HCEC 1CT (cell line): ENCODE measurements at regions not wholly inside any gene's neighbourhood (a gene's known extent, or its start where the extent isn't known, plus 50 kb on each side); places are given as distances from the start of the nearest gene placed in this dataset.
"Not testable (repeated sequence)": the region's sequence is repeated elsewhere in the genome, so short reads cannot be mapped to it uniquely, and the experiment has no call there.

ENCODE experiments used
- DNase-seq: peaks from one replicate; pipeline ENCODE4 v3.0.0-alpha.2; 2017

- DNase-seq, result no peak
Observed at GRCh38 chr2:59770651-59771050, 782.8 kb downstream of the BCL11A start.

GRCh38 chr2:59761966-59762365 lies 791.5 kb downstream of the BCL11A start:
- no peak for DNase-seq

GRCh38 chr2:59756150-59756549 lies 797.3 kb downstream of the BCL11A start:
- DNase-seq, result no peak

- DNase-seq, result no peak
Observed at GRCh38 chr2:59754011-59754735, 799.3 kb downstream of the BCL11A start.

DNA sequence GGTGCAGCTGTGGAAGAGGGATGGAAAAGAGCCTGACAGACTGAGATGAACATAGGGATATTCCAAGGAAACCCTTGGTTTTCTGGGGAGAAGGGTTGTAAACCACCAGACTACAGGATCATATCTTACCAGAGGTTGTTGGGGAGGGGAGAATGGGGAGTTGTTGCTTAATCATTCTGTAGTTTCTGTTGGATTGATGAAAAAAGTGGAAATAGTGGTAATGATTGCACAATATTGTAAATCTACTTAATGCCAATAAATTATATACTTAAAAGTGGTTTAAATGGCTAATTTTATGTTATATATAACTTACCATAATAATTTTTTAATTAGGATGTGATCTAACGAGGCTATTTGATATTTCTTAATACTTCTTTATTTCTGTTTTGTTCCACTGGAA lies 800.9 kb downstream of the BCL11A start:
- DNase-seq, result no peak

- no peak for DNase-seq
Observed at GRCh38 chr2:59752071-59752470, 801.4 kb downstream of the BCL11A start.

GRCh38 chr2:59751214-59751613 lies 802.2 kb downstream of the BCL11A start:
- not testable (repeated sequence) for DNase-seq

DNA sequence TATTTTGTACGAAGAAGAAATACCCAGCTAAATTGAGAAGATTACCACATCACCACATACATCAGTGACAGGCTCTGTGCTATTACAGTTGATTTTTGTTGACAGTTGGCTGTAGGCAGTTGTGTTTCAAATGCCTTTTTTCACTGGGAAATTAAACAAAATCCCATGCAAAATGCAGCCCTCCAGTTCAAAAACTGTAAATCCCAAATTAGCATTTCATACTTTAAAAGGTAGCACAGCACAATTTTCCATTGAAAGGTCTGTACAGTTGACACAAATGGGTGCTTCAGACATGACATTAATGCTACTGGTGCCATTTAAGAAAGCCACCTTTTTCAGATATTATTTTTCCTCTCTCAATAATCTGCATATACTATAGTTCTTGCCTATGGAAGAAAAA lies 807.2 kb downstream of the BCL11A start:
- DNase-seq, result no peak

DNA sequence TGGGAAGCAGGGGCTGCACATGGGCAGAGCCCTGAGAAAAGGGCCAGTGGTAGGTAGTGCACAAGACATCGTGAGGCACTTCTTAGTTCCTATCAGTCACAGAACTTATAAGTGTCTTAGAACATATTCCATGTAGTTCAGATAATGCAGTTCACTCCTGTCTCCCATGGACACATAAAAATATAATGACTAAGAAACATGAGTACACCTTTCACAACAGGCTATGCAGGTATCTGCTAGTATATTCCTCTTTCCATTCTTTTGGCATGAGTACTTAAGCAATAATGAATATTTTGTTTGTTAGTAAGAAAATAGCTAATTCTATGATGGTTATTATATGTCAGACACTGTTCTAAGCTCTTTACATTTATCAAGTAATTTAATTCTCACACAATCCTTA lies 808.4 kb downstream of the BCL11A start:
- no peak for DNase-seq

DNA sequence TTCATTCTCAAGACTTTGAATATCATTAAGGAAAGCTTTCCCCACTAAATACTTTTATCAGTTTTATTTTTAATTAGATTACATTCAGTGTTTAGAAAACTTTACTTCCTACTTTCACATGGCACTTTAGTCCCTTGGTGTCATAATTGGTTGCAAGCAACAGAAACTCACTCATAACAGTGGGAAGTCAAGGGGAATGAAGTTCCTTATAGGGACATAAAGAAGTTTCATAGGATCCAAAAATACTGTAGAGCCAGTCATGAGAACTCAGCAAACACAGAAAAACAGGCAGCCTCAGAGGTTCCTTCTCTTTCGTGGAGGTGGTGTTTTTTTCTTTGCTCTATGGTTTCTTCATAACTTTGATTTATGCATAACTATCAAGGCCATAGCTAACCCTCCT lies 809.0 kb downstream of the BCL11A start:
- no peak for DNase-seq

DNA sequence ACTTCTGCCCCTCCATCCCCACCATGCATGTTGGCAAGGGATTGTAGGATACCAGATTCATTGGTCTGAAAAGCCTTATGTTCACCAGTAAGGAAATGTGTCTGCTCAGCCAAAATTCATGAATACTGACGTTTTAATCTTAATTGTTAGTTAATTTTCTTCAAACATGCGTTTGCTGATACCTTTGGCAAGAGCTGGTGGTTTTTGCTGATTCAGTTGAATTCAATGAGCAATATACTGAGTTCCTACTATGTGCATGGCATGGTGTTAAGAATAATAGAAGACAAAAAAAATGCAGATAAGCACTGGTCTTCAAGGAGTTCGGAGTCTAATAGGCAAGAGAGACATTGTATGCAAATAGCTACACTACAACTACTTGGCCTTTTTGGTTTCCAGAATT lies 811.6 kb downstream of the BCL11A start:
- no peak for DNase-seq

- DNase-seq, result no peak
Observed at GRCh38 chr2:59739166-59739565, 814.3 kb downstream of the BCL11A start.

- DNase-seq, result no peak
Observed at GRCh38 chr2:59737299-59737698, 816.2 kb downstream of the BCL11A start.

DNA sequence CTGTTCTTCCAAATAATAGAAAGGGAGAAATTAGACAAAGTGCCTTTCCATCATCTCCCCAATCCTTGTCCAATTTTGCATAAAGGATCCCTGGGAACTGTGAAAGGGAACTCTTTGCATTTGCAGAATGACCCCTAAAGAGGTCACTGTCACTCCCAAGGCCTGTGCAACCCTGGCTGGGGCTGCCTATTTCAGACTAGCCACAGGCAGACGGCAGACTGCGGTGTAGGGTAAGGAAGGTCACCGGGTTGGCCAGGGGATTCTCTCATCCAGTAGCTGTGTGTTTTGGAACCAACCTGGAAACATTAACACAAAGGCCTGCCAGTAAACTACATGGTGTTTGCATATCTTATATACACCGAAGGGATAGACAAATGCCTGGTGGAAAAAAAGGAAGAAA lies 818.7 kb downstream of the BCL11A start:
- no peak for DNase-seq

DNA sequence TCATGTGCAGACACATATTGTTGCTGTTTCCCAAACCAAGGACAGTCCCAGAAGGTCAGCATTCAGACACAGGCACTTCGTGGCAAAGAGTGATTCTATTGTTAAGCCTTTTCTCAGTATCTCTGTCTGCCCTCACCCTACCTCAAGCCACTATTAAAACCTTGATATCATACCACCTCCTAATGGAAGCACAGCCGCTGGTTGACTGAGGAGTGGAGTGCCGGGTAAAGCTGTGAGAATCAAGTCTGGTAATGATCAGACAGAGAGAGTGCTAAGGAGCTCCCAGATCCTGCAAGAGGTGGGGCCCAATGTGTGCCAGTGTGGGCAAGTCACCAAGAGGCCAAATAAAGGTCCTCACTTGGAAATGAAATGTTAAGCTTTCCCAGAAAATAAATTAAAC lies 819.5 kb downstream of the BCL11A start:
- no peak for DNase-seq

DNA sequence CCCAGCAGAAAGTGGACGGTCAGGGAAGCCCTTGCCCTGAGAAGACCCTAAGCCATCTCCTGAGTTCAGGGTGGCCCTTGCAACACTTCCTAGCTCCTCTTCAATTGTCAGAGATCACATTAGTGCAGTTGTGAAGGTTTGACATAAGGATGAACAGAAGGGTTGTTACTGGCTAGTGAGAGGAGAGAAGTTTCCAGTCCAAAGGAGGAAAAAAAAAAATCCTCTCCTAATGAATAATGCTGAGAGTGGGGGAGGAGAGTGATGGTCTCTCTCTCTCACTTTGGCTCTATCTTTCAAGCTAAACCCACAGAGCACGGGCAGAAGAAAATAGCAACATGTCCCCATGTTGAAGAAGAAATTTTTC lies 819.9 kb downstream of the BCL11A start:
- DNase-seq, result no peak

- DNase-seq, result no peak
Observed at GRCh38 chr2:59732871-59733566, 820.4 kb downstream of the BCL11A start.

GRCh38 chr2:59727121-59727590 lies 826.3 kb downstream of the BCL11A start:
- DNase-seq, result no peak

DNA sequence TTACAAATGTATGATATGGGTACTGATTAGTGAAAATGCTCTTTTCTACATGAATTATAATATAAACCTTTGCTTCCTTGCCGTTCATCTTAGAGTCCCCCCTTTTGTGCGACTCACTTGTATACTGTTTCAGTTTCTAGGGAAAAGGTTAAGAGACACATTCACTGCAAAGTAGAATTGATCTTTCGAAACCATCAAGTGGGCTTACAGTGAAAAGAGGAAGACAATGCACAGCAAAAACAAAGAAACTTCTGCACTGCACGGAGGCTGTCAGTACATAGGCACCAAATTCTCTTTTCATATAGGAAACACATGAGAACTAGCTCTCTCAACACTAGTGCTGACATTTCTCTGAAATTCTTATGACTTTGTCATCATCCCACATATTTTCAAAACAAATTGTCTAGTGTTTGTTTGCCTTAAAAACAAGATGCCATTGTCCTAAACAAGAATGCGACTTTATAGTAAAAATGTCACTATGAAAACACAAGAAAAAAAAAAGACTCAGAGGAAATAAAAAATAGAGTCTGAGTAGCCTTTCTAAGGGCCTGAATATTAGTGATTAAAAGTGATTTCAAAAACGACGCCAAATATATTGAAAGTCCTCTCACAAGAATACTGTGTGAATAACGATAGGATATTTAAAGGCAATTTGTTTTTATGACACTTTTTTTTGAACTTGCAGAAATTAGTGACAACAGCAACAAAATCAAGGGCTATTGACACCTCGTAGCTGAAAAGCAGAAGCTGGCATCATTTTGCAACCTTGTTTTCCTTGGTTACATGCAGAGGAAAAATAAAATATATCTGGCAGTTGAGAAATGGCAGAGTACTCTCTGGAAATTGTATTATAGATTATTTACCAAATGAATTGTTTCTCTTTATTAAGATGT lies 827.0 kb downstream of the BCL11A start:
- no peak for DNase-seq

- no peak for DNase-seq
Observed at GRCh38 chr2:59724746-59725145, 828.7 kb downstream of the BCL11A start.

GRCh38 chr2:59720296-59720866 lies 833.1 kb downstream of the BCL11A start:
- DNase-seq, result no peak

GRCh38 chr2:59713577-59713976 lies 839.9 kb downstream of the BCL11A start:
- no peak for DNase-seq

DNA sequence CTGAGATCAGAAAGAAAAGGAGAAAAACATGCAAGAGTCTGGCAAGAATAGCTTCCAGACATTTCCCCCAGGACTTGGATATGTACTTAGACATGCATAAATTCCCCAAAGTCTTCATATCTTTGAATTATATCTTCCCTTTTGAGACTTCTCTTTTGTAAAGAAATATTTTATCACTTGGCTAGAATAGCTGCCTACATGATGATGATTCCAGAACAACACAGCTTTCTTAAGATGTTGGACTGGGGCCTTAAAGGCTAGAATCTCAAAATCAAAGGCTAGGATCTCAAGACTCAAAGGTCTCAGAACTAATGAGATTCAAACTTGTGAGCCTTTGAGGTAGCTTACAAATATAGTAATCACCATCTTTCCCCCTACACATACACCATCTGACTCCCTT lies 842.3 kb downstream of the BCL11A start:
- no peak for DNase-seq
